ENCODE measurements at regions not wholly inside any gene's neighbourhood (a gene's known extent, or its start where the extent isn't known, plus 50 kb on each side); places are given as distances from the start of the nearest gene placed in this dataset.
"Not testable (repeated sequence)": the region's sequence is repeated elsewhere in the genome, so short reads cannot be mapped to it uniquely, and the experiment has no call there.

DNA sequence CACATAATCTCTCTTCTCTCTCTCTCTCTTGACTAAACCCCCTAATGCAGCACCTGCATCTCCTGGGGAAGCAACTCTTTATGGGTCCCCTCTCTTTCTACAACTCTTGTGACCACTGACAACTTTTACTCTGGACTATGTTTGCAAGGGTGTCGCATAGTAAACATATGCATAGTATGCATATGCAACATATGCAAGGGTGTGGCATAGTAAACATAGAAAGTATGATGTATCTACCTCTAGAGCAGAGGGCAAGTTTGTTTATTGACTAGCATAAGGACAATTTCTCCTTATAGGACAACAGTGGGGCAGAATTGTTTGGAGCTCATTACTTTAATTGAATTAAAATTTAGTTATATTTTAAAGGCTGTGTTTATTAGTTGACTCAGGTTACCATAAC lies 462.5 kb downstream of the AMY1C start:
- no peak for DNase-seq (ENCODE audit: low spot score)
- no peak for TF ChIP-seq CTCF (IDR thresholded peaks at IDR 0.05; ENCODE audit: extremely low read depth, insufficient read depth, missing control alignments)
- in situ Hi-C loops (cut with MboI; ENCODE audit: low pct_unique_long_range_greater_than_20kb, low sequenced_read_pairs, unreplicated experiment), result no loop called here

- in situ Hi-C loops (cut with MboI; ENCODE audit: low pct_unique_long_range_greater_than_20kb, low sequenced_read_pairs, unreplicated experiment); DNase-seq (ENCODE audit: low spot score): not testable (repeated sequence)
These were observed 467.8 kb downstream of the AMY1C start for GRCh38 chr1:104217395-104217986.

GRCh38 chr1:104229860-104230259 lies 480.2 kb downstream of the AMY1C start:
- in situ Hi-C loops (cut with MboI; ENCODE audit: low pct_unique_long_range_greater_than_20kb, low sequenced_read_pairs, unreplicated experiment), result no loop called here
- DNase-seq (ENCODE audit: low spot score), result no peak
- no peak for TF ChIP-seq CTCF (IDR thresholded peaks at IDR 0.05; ENCODE audit: extremely low read depth, insufficient read depth, missing control alignments)

DNA sequence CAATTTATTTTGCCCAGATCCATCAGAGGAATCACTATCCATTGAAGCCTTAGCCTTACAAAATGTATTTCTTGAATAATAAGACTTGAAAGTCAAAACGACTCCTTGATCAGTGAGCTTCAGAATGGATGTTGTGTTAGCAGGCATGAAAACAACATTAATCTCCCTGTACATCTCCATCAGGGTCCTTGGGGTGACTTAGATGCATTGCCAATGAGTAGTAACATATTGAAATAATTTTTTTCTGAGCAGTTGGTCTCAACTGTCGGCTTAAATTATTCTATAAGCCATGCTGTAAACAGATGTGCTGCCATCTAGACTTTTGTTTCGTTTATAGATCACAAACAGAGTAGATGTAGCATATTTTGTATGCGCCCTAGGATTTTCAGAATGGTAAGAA lies 482.0 kb downstream of the AMY1C start:
- in situ Hi-C loops (cut with MboI; ENCODE audit: low pct_unique_long_range_greater_than_20kb, low sequenced_read_pairs, unreplicated experiment), result no loop called here
- no peak for DNase-seq (ENCODE audit: low spot score)
- no peak for TF ChIP-seq CTCF (IDR thresholded peaks at IDR 0.05; ENCODE audit: extremely low read depth, insufficient read depth, missing control alignments)

DNA sequence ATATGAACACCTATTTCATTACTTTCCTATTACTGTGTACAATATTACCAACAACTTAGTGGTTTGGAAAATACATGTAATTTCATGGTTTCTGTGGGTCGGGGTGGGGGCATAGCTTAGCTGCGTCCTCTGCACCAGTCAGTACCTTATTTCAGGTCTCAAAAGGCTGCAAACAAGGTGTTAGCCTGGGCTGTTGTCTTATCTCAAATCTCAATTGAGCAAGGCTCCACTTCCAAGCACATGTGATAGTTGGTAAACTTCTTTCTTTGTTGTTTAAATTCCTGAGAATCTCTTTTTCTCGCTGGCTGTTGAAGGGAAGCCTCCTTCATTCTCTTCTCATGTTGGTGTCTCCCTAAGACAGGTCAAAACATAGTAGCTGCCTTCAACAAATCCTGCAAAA lies 485.4 kb downstream of the AMY1C start:
- in situ Hi-C loops (cut with MboI; ENCODE audit: low pct_unique_long_range_greater_than_20kb, low sequenced_read_pairs, unreplicated experiment), result no loop called here
- no peak for TF ChIP-seq CTCF (IDR thresholded peaks at IDR 0.05; ENCODE audit: extremely low read depth, insufficient read depth, missing control alignments)
- DNase-seq (ENCODE audit: low spot score), result no peak

DNA sequence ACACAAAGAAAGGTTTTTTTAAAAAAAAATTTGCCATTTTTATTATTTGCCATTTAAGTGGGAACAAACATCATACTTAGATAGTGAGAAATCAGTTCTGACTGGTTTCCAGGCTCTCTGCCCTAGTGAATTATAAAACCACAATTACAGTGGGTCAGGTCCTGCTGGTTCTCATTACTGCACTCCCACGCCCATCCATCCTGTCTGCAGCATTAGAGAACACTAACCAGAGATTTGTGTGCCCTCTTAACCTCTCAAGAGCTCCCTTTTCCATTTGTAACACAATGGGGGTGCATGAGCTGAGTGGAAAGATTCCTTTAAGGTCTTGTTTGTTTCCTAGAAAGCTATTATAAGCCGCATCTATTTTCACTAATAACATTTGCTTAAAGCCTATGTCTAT lies 489.3 kb downstream of the AMY1C start:
- in situ Hi-C loops (cut with MboI; ENCODE audit: low pct_unique_long_range_greater_than_20kb, low sequenced_read_pairs, unreplicated experiment), result no loop called here
- TF ChIP-seq CTCF (IDR thresholded peaks at IDR 0.05; ENCODE audit: extremely low read depth, insufficient read depth, missing control alignments), result no peak
- DNase-seq (ENCODE audit: low spot score), result no peak

- DNase-seq (ENCODE audit: low spot score), result no peak
- in situ Hi-C loops (cut with MboI; ENCODE audit: low pct_unique_long_range_greater_than_20kb, low sequenced_read_pairs, unreplicated experiment), result no loop called here
- TF ChIP-seq CTCF (IDR thresholded peaks at IDR 0.05; ENCODE audit: extremely low read depth, insufficient read depth, missing control alignments), result no peak
These were observed 498.7 kb downstream of the AMY1C start for GRCh38 chr1:104248385-104248784.

Measured in GM13977 (cell line).